WERI-Rb-1 (cell line): ENCODE measurements at regions not wholly inside any gene's neighbourhood (a gene's known extent, or its start where the extent isn't known, plus 50 kb on each side); places are given as distances from the start of the nearest gene placed in this dataset.
"Not testable (repeated sequence)": the region's sequence is repeated elsewhere in the genome, so short reads cannot be mapped to it uniquely, and the experiment has no call there.

Source experiments
- DNase-seq: peaks from one replicate; pipeline ENCODE4 v3.0.0-alpha.2; 2020
- H3K27ac ChIP-seq: fragments of 250-450 bp; sonication (Bioruptor Pico); 2 replicates; pipeline ENCODE4 v1.5.1; 2020; ENCODE audit warnings: mild to moderate bottlenecking, moderate library complexity
- H3K27me3 ChIP-seq: fragments of 250-450 bp; sonication (Bioruptor Pico); 2 replicates; pipeline ENCODE4 v1.5.1; 2021; ENCODE audit warnings: mild to moderate bottlenecking, low read depth, moderate library complexity; ENCODE audit not compliant: insufficient read depth, severe bottlenecking
- H3K36me3 ChIP-seq: fragments of 250-450 bp; sonication (Bioruptor Pico); 2 replicates; pipeline ENCODE4 v1.5.1; 2020; ENCODE audit warnings: mild to moderate bottlenecking, moderate library complexity
- H3K4me3 ChIP-seq: 2 replicates; pipeline ENCODE4 v1.5.1; 2011; ENCODE audit warnings: low read depth, mild to moderate bottlenecking, control low read depth, low read length
- H3K9me3 ChIP-seq: fragments of 250-450 bp; sonication (Bioruptor Pico); 2 replicates; pipeline ENCODE4 v1.5.1; 2021; ENCODE audit warnings: mild to moderate bottlenecking, moderate library complexity; ENCODE audit not compliant: severe bottlenecking
- TF ChIP-seq, protein P1 (sequence below): IDR thresholded peaks from 2 replicates; pipeline ENCODE4 v1.5.1; 2011; ENCODE audit warnings: low read depth, mild to moderate bottlenecking, control low read depth, inconsistent platforms, low read length

DNA sequence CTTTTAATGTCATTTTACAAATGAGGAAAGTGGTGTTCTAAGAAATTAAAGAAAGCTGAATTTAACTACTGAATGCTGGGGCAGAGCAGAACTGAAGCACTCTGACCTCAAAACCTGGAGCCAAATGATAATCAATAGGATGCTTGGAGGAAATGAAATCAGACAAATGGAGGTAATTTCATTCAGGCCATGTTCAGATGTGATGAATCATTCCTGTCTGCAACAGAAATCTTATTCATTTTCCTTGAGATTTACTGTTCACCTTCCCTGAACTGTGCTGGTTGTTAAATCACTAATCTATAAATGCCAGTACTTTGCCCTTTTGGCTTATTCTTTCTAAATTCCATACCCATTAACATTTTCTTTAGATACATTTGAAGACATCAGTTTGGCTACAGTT lies 85.6 kb upstream of the SNX7 start:
- Histone ChIP-seq H3K27ac (no peak overlapping the region), H3K27me3 (no peaks in the 10 kb centered on the region)

DNA sequence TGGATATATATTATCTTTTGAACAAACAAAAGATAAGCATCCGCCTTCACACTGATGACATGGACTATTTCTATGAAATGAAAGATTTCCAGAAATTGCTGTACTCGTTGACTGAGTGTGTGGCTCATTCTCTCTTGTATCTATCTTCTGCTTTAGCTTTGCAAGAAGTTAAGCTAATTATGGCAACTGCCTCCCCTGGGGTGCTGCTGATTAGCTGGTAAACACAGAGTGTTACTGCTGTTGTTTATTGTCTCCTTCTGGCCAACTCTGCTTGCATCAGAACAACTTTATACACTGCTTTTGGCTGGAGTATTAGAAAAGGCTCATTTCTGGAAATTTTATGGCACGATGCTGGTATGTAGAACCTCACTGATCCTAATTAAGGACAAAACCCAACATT lies 95.6 kb upstream of the SNX7 start:
- no peak overlapping the region for H3K4me3 ChIP-seq
- H3K9me3 ChIP-seq = peaks cover 4% of the 10 kb centered on the region
- H3K36me3 ChIP-seq = no peaks in the 10 kb centered on the region
- TF ChIP-seq, protein P1, sequence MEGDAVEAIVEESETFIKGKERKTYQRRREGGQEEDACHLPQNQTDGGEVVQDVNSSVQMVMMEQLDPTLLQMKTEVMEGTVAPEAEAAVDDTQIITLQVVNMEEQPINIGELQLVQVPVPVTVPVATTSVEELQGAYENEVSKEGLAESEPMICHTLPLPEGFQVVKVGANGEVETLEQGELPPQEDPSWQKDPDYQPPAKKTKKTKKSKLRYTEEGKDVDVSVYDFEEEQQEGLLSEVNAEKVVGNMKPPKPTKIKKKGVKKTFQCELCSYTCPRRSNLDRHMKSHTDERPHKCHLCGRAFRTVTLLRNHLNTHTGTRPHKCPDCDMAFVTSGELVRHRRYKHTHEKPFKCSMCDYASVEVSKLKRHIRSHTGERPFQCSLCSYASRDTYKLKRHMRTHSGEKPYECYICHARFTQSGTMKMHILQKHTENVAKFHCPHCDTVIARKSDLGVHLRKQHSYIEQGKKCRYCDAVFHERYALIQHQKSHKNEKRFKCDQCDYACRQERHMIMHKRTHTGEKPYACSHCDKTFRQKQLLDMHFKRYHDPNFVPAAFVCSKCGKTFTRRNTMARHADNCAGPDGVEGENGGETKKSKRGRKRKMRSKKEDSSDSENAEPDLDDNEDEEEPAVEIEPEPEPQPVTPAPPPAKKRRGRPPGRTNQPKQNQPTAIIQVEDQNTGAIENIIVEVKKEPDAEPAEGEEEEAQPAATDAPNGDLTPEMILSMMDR = no peak
- DNase-seq = no peak
- no peak overlapping the region for H3K27ac ChIP-seq
- H3K27me3 ChIP-seq = no peaks in the 10 kb centered on the region

More for the DNA sequence above, 85.6 kb upstream of the SNX7 start:
- no peak overlapping the region for H3K4me3 ChIP-seq
- DNase-seq = no peak
- TF ChIP-seq, protein P1 = no peak
- H3K9me3 ChIP-seq = no peaks in the 10 kb centered on the region
- H3K36me3 ChIP-seq = no peaks in the 10 kb centered on the region

- no peak overlapping the region for H3K27ac ChIP-seq
- TF ChIP-seq, protein P1 = no peak
- no peak overlapping the region for H3K4me3 ChIP-seq
- no peaks in the 10 kb centered on the region for H3K27me3 ChIP-seq
- H3K9me3 ChIP-seq = peaks cover 4% of the 10 kb centered on the region
- H3K36me3 ChIP-seq = no peaks in the 10 kb centered on the region
- DNase-seq = no peak
Measured at GRCh38 chr1:98559291-98559690, 102.2 kb upstream of the SNX7 start.

DNA sequence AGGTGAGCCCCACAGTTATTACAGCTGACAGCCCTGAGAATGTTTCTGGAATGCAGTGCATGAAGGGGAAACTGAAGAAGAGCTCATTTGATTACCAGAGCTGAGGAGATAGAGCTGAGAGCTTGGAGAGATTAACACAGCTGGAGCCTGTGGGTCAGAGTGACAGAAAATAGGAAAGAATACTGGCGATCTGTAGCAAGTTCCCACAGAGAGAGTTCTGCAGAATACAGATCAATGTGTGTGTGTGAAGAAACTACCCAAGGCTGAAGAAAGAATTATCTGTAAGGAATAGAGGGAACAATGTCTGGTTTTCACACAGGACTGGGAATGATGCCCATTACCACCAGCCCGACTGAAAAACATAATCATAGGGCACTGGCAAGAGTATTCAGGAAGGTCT lies 103.6 kb upstream of the SNX7 start:
- Histone ChIP-seq H3K27ac (no peak overlapping the region), H3K27me3 (no peaks in the 10 kb centered on the region), H3K4me3 (no peak overlapping the region), H3K36me3 (no peaks in the 10 kb centered on the region), H3K9me3 (no peaks in the 10 kb centered on the region)
- TF ChIP-seq, protein P1 = no peak
- DNase-seq = no peak

GRCh38 chr1:98556521-98557158 lies 104.9 kb upstream of the SNX7 start:
- Histone ChIP-seq H3K27me3 (no peaks in the 10 kb centered on the region), H3K9me3 (no peaks in the 10 kb centered on the region), H3K36me3 (no peaks in the 10 kb centered on the region), H3K27ac (no peak overlapping the region), H3K4me3 (no peak overlapping the region)
- DNase-seq = no peak
- TF ChIP-seq, protein P1 = peak; percentile 31; the same call in 1 of the 2 replicates

DNA sequence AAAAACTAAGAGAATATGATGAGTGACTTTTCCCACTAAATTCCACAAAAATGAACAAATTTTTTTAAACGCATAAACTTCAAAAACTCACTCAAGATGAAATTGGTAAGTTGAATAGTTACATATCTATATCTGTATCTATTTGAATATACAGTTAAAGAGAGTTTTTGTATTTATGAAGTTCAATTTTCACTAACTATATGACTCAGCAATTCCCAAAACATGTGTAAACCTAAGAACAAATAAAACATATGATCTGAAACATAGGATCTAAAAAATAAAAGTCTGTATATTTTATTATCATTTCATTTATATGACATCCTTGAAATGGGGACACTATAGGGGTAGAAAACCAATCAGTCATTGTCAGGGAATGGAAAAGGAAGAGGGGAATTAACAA lies 105.7 kb upstream of the SNX7 start:
- no peaks in the 10 kb centered on the region for H3K27me3 ChIP-seq
- no peak for DNase-seq
- no peak overlapping the region for H3K27ac ChIP-seq
- H3K4me3 ChIP-seq = no peak overlapping the region
- TF ChIP-seq, protein P1 = no peak
- no peaks in the 10 kb centered on the region for H3K9me3 ChIP-seq
- H3K36me3 ChIP-seq = no peaks in the 10 kb centered on the region

DNA sequence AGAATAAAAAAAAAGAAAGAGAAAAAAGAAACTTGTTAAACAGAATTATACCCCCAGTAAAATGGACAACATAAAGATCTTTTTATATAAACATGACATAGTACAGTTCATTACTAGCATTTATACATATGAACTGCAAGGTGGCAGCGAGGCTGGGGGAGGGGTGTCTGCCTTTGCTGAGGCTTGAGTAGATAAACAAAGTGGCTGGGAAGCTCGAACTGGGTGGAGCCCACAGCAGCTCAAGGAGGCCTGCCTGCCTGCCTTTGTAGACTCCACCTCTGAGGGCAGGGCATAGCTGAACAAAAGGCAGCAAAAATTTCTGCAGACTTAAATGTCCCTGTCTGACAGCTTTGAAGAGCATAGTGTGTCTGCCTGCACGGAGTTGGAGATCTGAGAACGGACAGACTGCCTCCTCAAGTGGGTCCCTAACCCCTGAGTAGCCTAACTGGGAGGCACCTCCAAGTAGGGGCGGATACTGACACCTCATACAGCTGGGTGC lies 108.9 kb upstream of the SNX7 start:
- peak; percentile 11 for DNase-seq
- H3K27me3 ChIP-seq, H3K9me3 ChIP-seq, H3K27ac ChIP-seq, H3K4me3 ChIP-seq, H3K36me3 ChIP-seq: not testable (repeated sequence)
